Activated CD4-positive, alpha-beta T cell treated with anti-CD3 and anti-CD28 coated beads, Interleukin-2, amount 50 U/mL, for 16 hours (primary cell): ENCODE measurements at regions not wholly inside any gene's neighbourhood (a gene's known extent, or its start where the extent isn't known, plus 50 kb on each side); places are given as distances from the start of the nearest gene placed in this dataset.

ENCODE experiments used
- DNase-seq: peaks from one replicate; pipeline ENCODE4 v3.0.0-alpha.2; 2020

- peak; percentile 21 for DNase-seq
Observed at GRCh38 chr14:89626233-89626806, 209.3 kb upstream of the FOXN3 start.

DNA sequence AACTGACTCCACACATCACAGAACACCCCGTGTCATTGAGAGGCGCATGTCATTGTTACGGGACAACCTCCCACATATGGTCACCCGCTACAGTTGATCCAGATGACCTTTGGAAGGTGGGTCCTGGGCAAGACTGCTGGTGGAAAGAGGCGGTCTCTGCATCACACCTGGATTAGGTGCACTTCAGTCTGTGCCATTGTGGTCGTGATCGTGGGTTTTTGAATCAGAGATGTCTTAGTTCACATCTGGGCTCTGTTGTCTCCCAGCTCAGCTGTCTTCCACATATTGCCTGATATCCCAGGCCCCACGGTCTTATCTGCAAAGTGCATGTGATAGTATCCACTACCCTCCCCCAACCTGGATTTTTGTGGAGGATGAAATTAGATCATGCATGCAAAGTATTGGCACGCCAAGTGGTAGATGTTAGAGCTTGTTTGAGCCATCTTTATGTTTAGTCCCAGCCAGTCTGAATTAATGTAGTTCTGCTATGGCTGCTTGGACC is 208.7 kb upstream of the FOXN3 start:
- no peak for DNase-seq

- no peak for DNase-seq
Observed at GRCh38 chr14:89625244-89625713, 208.2 kb upstream of the FOXN3 start.

DNA sequence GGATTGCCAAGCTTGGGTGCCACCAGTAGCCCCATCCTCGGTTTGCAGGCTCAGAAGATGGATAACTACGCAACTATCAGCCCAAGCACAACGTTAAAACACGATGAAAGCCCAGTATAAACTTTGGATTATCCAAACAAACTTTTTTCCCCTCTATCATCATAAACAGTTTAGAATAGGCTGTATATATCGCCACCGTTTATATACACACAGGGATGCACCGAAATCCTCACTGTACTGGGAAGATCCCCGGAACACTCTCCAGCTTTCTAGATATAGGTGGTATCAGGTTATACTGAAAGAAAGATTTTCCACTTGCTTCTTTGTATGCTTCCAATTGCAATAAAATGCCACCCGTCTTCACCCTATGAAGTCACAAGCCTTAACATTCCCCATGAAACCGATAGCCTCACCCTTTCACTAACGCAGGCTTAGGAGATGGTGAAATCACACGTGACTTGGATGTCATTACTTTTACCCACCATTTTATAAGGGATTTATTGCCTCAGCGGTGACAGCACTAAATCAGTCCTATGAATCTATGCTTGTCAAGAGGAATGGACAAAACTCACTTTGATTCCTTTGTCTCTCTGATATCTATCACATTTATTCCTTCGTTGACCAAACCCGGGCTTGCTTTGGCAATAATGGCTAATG is 207.6 kb upstream of the FOXN3 start:
- DNase-seq: no peak

DNA sequence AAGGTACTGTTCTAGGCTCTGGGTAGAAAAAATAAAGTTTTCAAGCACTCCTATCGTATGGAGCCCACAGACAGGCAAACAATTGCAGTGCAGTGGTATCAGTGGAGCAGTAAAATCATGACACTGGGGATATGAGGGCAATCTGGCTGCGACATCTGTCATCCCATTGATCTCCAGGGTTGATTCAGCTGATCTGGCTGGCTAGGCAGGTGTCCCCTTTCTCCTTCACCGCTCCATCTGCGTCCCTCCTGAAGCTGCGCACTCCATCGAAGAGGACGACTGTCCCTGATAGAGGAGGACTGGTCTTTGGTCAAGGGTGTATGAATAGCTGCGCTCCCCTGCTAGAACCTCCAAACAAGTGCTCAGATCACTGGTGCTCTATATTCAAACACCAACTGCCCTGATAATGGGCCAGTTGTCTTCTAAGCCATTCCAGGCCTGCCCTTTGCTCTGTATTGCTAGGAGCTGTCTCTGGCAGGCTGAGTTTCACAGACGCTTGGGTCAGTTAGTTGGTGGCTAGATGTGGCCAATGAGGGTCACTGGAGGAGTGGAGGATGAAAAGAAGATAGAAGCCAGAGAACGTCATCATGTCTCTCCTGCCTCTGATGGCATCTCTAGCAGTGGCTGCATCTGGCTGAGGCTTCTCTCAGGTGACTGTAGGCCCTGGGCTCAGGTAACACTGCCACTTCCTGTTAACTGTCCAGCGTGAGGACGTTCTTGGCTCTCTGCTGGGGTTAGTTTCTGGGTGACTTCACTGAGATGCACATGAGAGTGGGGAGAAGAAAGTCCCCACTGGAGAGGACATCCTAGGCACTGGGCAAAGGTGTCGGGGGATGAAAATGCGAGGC is 205.0 kb upstream of the FOXN3 start:
- no peak for DNase-seq

DNA sequence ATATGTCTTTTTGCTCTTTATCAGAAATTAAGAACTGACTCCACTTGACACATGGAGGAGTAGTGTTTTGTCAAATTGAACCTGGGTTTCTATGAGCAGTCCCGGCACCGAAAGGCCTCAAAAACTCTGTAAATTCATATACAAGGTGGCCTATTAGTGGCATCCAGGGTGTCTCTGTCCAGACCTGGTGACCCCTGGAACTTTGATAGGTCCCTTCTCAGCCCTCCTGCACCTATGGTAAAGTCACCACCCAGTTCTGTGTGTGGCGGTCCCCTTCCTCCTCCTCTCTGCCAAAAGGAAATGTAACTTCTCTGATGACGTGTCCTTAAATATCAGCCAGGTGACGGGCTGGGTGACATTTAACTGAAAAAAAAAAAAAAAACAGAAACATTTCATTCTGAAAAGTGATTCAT is 204.0 kb upstream of the FOXN3 start:
- DNase-seq: peak; percentile 82

GRCh38 chr14:89620436-89620835 is 203.4 kb upstream of the FOXN3 start:
- DNase-seq: no peak

DNA sequence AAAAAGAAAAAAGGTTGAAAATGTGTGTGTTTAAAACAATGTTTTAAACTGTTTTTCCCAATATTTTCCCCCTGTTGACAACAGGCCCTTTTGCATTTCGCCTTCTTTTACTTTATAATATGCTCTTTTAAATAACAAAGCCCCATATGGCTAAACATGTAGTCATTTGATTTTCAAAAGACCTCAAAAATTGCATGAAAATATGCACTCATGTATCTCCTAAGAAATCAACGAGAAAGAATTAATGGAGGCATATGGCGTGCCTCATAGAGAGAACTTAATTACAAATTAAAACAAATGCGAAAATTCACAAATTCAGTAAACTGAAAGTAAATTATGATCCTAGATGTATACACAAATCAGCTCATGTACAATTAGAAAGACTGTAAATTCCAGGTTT is 202.6 kb upstream of the FOXN3 start:
- DNase-seq: no peak

DNA sequence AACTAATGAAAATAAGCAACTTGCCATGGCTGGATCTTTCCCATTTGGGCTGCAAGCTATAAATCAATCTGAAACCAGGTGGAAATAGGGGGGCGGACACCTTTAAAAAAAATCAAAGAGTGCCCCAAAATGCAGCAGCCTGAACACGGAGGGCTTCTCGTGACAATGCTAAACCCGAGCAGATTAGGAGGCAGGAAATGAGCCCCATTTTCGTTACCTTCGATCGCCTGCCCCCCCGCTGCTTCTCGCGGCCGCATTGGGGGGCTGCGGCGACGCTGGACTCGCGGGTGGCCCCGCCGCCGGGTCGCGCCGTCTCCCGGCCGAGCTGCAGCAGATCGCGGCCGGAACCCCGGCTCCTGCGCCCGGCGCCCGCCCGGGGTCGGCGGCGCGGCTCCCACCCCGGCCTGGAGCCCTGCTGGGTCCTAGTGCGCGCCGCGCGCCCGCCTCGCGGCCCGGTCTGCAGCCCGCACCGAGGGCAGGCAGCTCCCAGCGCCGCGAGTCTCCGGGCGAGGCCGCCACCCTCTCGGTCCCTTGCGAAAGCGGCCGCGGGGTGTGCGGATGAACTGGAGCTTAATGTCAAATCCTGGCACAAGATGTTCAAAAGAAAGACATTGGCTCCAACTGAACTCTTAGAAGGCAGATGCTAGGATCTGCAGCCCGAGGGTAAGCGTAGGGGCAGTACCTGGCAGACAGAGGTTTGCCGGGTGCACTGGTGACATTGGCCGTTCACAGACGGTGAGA is 201.9 kb upstream of the FOXN3 start:
- DNase-seq: peak; percentile 72

DNA sequence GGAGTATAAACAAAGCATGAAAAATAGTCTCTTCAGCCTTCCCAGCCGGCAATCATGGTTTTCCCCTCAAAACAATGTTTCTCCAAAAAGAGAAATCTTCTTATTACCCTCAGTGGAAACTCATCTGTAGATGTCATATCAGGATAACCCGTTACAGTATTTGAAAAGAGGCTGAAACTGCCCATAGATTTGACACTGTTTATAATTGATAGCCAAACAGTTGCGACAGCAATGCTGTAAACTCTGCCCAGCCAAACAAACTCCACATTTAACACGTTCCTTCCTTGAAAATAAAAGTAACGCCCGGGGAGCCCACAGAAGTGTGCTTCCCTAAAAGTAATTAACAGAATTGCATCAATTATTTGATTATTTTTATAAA is 201.3 kb upstream of the FOXN3 start:
- DNase-seq: peak; percentile 22

- DNase-seq: peak; percentile 58
Observed at GRCh38 chr14:89617481-89618329, 200.7 kb upstream of the FOXN3 start.

- peak; percentile 81 for DNase-seq
Observed at GRCh38 chr14:89616852-89617341, 199.9 kb upstream of the FOXN3 start.

GRCh38 chr14:89616425-89616824 is 199.4 kb upstream of the FOXN3 start:
- DNase-seq: no peak

DNA sequence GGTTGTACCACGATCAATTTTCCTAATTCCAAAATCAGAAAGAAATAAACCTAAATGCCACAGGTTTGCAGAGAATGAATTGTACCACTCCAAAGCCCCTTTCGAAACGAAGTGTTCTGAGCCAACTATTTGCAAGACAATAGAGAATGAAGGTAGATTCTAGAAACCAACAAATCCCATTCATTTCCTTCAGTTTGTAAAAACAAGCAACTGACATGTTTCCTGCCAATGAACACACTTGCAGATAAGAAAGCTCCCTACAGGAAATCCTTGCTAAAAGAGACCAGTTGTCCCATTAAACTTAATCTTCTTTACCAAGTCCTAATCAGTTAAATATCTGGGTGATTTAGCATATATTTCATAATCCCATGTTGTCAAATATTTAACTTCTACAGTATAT is 198.4 kb upstream of the FOXN3 start:
- DNase-seq: peak; percentile 10

- peak; percentile 24 for DNase-seq
Observed at GRCh38 chr14:89614009-89614691, 197.1 kb upstream of the FOXN3 start.

- DNase-seq: peak; percentile 63
Observed at GRCh38 chr14:89613260-89614008, 196.4 kb upstream of the FOXN3 start.

- no peak for DNase-seq
Observed at GRCh38 chr14:89609500-89610100, 192.6 kb upstream of the FOXN3 start.

GRCh38 chr14:89607453-89607852 is 190.4 kb upstream of the FOXN3 start:
- DNase-seq: no peak

DNA sequence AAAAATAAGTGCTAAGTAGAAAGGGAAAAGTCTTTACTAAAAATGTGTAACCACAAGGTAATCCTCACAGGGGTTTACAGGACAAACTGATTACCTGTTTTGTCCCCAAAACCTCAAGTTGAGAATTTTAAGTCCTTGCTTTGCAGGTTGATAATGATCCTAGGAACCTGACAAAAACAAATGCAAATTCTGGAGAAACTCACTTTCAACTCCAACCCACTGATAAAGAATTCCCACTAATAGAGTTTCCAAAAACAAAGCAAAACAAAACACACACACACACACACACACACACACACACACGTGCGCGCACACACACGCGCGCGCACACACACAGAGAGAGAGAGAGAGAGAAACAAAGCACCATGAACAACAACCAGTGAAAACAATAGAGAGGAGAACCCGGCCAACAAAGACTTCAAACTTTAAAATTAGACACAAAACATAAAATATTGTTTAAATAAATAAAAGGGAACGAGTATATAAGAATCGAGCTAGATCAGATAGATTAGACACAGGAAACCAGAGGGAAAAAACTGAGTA is 187.0 kb upstream of the FOXN3 start:
- DNase-seq: no peak
